Left colon (tissue), 2 donors: ENCODE measurements at regions not wholly inside any gene's neighbourhood (a gene's known extent, or its start where the extent isn't known, plus 50 kb on each side); places are given as distances from the start of the nearest gene placed in this dataset.

ENCODE experiments used
- ATAC-seq: fragments of 200-7000 bp; cut with Tn5 transposase; one replicate; pipeline ENCODE4 v1.9.1; 2020; ENCODE audit warnings: mild to moderate bottlenecking, moderate library complexity
- DNase-seq, 2 donors: peaks; one replicate each; pipeline ENCODE4 v3.0.0-alpha.2; 2020
- intact Hi-C, 2 donors: fragments of 100-400 bp; cut with DNase I in 1 of 2; cut with micrococcal nuclease in 1 of 2; formaldehyde crosslinking; loops; one replicate each; pipeline versions ENCODE4 v1.11.2 to v1.14.0; 2022; cut with DNase I, micrococcal nuclease
- donor health status: DM: no; HTN: no; CAD: no.
- donor health status: DM: yes; HTN: yes; CAD: no.

GRCh38 chr10:42930516-42931192 is 146.2 kb upstream of the RET start:
- intact Hi-C loops, result no loop called here
- ATAC-seq, result no peak
- no peak for DNase-seq

DNA sequence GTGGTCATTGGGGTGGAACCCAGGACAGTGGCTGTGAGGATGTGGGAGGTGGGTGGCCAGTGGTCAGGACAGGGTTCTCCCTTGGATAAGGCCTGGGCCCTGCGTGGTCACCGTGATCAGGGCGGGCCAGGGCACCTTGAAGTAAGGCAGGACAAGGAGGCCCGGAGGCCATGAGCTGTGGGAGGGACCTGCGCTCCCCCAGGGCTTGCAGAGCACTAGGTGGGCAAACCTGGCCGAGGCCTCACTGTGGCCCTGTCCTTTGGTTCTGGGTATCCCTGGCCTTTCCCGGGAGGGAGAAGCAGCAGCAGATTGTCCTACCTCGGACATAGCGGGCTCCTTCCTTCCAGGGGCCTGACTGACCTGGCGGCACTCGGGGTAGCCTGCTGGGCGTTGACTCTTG is 144.8 kb upstream of the RET start:
- no peak for ATAC-seq
- intact Hi-C loops, result no loop called here

DNA sequence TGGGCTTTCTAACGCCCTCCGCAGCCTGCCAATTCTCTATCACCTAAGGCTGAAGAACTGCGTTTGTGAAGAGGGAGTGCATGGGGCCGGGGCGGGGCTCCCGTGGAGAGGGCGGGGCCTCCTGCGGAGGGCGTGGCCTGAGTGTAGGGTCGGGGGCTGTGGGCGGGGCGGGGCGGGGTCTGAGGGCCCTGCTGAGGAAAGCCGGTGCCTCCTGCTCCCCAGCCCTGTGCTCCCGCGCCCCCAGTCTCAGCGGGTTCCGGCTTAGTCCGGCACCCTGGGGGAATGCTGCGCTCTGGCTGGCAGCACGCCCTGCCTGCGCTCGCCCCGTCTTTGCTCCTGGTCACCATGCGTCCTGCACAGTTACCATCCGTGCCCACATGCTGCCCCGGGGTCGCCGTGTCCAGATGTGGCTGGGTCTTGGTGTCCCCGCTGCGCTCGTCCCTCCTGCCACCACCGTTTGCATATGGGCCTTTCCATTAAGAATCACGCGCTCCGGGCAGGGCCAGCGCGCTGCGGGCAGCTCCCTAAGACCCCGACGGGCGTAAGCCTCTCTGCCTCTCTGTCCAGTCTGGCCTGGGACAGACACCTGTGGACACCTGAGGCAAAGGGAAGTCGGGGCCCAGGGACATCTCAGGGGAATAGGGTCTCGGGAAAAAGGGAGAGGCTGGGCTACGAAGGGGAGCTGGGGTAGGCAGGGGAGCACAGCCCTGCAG is 144.0 kb upstream of the RET start:
- peak; percentile 59 for ATAC-seq
- intact Hi-C loops, result no loop called here
- DNase-seq, result peak in 1 of 2 donors; percentile 30

More for the DNA sequence above, 144.8 kb upstream of the RET start:
- DNase-seq, result no peak

DNA sequence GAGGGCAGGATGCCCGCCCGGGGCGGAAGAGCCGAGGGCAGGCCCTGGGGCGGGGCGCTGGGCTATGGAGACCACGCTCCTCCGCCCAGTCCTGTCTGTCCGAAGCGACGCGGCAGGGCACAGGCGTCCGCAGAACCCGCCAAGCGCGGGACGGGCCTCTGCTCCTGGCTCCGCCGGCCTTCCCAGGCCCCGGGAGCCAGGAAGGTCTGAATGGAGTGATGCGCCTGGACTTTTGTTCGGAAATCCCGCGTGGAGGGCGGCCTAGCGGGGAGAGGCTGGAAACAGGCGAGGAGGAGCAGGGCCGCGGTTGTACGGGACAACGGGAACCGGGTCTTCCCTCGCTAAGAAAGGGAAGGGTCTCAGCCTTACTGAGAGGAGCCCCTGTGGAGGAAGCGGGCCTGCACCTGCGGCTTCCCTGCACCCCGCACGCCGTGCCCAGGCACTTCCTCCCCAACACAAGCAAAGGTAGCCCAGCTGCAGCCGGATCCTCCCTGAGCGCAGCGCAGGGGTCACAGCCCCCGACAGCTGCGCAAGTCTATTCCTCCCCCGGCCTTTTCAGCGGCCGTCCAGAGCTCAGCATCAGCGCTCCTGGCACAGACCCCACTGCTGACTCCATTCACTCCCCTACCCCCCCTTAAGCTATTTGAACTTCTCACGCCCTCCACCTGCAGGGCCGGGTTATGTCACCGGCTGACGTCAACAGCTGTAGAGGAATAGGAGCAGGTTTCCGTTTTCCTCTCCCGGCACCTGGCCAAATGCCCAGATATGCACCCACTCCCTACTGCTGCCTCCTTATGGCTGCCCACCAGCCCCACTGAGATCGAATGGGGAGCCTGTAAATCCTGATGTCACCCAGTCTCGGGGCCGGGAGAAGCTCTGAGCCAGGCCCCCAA is 143.2 kb upstream of the RET start:
- peak; percentile 67 for ATAC-seq
- intact Hi-C loops, result no loop called here
- peak; percentile 52 to 65 for DNase-seq

DNA sequence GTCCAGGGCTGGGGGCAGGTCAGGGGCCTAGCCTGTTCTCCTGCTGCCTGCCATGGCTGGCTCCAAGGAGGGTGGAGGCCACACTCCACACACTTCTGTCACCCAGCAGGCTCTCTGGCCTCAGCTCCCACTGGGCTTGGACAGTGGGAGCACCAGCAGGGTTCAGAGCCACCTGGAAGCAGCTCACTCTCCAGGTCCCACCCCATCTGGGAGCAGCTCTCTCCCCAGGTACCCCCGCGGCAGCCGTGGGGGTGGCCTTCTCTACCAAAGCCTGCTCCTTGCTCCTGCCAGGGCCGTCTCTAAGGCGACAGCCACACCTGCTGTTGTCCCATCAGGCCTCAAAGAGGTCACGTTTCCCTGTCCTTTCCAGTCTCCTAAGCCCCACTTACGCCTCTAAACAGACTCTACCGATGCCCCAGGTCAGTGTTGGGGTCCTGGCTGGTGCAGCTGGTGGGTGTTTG is 142.5 kb upstream of the RET start:
- intact Hi-C loops, result no loop called here
- DNase-seq (no peak), ATAC-seq (no peak)

DNA sequence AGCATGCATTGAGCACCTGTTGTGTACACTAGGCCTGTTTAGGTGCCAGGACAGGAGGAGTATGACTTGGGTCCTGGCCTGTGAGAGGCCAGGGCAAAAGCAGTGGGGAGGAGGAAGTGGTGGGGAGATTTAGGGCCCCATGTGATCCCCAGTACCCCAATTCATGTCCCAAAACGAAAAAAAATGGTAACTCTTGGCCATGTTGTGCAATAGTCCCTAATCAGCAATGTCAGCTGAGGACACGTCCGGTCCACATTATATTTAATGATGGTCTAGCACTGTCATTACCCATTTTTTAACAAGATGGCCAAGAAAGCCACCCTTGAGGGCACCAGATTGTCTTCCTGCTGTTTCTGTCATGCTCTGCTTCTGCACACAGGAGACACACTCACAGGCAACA is 142.0 kb upstream of the RET start:
- ATAC-seq (no peak), DNase-seq (no peak)
- intact Hi-C loops, result no loop called here

- intact Hi-C loops, result no loop called here
- no peak for ATAC-seq
- no peak for DNase-seq
These were observed 141.4 kb upstream of the RET start for GRCh38 chr10:42935466-42935865.

GRCh38 chr10:42936580-42936979 is 140.3 kb upstream of the RET start:
- intact Hi-C loops, result no loop called here

DNA sequence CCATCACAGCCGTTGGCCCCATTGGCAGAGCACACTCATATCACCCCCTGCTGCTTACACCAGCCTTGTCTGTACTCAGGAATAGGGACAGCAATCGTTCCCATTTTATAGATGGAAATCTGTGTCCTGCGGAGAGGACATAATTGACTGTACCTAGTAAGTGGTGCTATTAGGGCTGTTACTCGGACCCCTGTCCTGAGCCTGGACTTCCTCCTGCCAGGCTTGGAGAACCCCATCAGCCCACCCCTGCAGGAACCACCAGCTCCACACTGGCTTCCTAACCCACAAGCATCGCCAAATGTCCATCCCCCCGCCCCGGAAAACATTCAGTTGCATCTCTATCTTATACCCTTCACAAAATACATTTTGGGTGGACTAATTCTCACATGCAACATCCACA is 139.8 kb upstream of the RET start:
- no peak for ATAC-seq
- DNase-seq, result no peak
- intact Hi-C loops, result no loop called here

More at GRCh38 chr10:42936580-42936979, 140.3 kb upstream of the RET start:
- DNase-seq (no peak), ATAC-seq (no peak)

DNA sequence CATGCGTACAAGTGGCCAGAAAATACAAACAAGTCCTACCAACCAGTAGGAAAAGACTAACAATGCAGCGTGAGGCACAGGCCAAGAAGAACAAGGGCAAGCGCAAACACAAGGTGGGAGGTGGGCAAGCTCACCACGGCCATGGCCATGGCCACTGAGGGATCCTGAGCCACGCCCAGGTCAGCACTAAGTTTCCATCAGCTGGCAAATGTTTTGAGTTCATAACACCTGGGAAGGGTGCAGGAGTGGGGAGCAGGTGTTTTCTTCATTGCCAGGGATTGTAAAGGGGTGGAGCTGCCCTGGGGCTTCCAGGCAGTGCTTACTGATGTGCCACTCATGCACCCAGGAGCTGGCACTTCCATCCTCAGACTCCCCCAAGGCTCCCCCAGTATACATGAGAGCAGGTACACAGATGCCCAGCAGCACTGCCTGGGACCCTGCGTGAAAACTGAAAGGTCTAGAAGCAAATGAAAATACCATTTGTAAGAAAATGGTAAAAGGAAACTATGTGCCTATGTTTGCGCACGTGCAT is 139.2 kb upstream of the RET start:
- intact Hi-C loops, result no loop called here
- no peak for DNase-seq
- no peak for ATAC-seq

GRCh38 chr10:42938351-42938750 is 138.5 kb upstream of the RET start:
- DNase-seq, result no peak
- no peak for ATAC-seq

GRCh38 chr10:42939237-42939636 is 137.6 kb upstream of the RET start:
- no peak for ATAC-seq
- intact Hi-C loops, result no loop called here
- DNase-seq, result no peak

More at GRCh38 chr10:42938351-42938750, 138.5 kb upstream of the RET start:
- intact Hi-C loops, result no loop called here

GRCh38 chr10:42939685-42940366 is 137.0 kb upstream of the RET start:
- no peak for ATAC-seq
- intact Hi-C loops, result no loop called here
- no peak for DNase-seq

DNA sequence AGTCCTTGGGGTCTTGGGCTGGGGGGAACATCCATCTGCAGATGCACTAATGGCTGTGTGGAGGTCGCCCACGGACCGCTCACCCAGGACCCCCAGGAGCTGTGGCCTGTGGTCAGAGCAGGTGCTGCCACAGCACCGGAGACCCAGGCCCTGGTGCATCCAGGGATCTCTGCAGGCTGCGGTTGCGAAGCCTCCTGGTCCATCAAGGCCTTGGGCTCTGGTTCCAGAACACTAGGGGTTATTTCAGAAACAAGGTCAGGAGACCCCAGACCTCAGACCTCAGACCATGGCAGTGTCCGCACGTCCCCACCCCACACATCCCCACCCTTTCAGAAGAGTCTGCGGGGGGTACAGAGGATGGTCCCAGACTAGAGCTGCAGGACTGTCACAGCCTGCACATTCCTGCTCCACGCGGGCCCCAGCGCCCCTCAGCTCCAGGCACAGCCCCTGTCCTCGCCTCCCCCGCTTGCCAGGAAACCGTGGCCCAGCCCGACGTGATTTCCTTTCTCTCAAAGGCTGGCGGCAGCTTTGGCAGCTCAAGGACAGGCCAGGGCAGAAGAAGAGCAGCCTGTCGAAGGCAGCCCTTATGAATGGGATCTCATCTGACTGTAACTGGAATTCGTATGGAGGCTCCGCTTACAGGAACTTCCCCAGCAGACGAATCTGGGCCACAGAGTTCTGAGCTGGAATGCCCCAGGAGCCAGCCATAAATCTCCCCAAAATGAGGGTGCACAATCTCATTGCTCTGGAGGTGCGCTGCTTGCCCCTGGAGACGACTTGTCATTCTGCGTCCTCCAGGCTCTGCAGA is 136.2 kb upstream of the RET start:
- intact Hi-C loops, result no loop called here
- DNase-seq, result no peak
- no peak for ATAC-seq

GRCh38 chr10:42941295-42941644 is 135.6 kb upstream of the RET start:
- DNase-seq (no peak), ATAC-seq (peak; percentile 64)
- intact Hi-C loops, result no loop called here

DNA sequence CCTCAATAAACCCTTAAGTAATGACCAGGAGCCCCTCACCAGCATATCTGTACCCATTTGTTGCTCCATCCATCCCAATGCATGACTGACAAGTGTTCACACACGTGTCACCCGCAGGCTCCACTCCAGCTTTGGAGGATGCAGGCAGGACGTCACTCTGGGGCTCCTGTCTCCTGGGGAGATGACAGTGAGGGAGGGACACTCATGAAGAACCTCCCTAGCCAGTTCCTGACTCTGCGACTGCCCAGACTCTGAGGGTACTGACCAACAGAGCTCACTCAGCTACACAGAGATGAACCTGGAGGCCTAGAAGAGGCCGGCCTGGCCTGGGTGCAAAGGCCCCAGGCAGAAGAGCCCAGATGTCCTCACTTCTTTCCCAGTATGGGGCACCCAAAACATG is 135.1 kb upstream of the RET start:
- DNase-seq, result no peak
- intact Hi-C loops, result no loop called here
- no peak for ATAC-seq

DNA sequence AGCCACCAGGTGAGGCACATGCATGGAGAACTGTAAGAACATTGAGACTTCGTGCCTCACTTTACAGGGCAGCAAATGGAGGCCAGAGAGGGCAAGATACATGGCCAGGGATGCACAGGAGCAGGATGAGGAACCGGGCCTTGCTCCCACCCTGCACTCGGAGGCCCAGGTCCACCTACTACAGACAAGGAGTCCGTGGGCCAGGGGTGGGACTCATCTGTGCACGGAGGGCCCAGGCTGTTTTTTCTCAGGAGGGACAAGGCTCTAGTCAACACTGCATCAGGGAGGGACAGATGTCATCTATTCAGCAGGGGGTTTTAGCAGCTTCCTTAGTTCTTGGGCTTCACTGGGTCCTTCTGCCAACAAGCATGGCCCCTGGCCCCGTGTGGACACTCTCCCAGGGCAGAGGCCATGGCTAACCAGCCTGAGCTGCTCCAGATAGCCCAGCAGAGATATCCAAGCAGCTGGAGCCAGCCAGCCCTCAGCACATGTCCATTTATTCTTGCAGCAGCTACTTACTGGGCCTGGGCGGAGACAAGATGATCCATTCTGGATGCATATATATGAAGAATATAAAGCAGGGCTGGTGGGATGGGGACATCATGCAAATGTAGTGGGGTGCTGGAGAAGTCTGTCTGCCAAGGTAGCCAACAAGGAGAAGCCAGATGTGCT is 134.5 kb upstream of the RET start:
- no peak for ATAC-seq
- DNase-seq, result no peak
- intact Hi-C loops, result no loop called here
